Muscle layer of colon (tissue), 2 donors: ENCODE measurements at regions not wholly inside any gene's neighbourhood (a gene's known extent, or its start where the extent isn't known, plus 50 kb on each side); places are given as distances from the start of the nearest gene placed in this dataset.
"Not testable (repeated sequence)": the region's sequence is repeated elsewhere in the genome, so short reads cannot be mapped to it uniquely, and the experiment has no call there.

Experiments
- H3K27ac ChIP-seq: one replicate; pipeline ENCODE4 v1.7.0; 2013; ENCODE audit warnings: low read depth, mild to moderate bottlenecking, low read length, moderate library complexity
- H3K27me3 ChIP-seq, 2 donors: one replicate each; pipeline ENCODE4 v1.7.0; 2013; ENCODE audit warnings: low read length in 2 of 2, mild to moderate bottlenecking in 2 of 2; ENCODE audit not compliant: insufficient read depth in 2 of 2, control insufficient read depth in 1 of 2
- H3K36me3 ChIP-seq: one replicate; pipeline ENCODE4 v1.7.0; 2013; ENCODE audit warnings: mild to moderate bottlenecking, low read length; ENCODE audit not compliant: insufficient read depth
- H3K4me1 ChIP-seq: one replicate; pipeline ENCODE4 v1.7.0; 2013; ENCODE audit warnings: mild to moderate bottlenecking, low read length; ENCODE audit not compliant: insufficient read depth
- H3K4me3 ChIP-seq, 2 donors: one replicate each; pipeline ENCODE4 v1.7.0; 2013; ENCODE audit warnings: low read length in 2 of 2, low read depth in 1 of 2, mild to moderate bottlenecking in 1 of 2, moderate library complexity in 1 of 2
- H3K9ac ChIP-seq: one replicate; pipeline ENCODE4 v1.7.0; 2013; ENCODE audit warnings: low read length
- H3K9me3 ChIP-seq: one replicate; pipeline ENCODE4 v1.7.0; 2013; ENCODE audit warnings: mild to moderate bottlenecking, low read length
- donor health status: abdominal sarcoma.
- donor health status: Adenocarcinoma of cecum.

DNA sequence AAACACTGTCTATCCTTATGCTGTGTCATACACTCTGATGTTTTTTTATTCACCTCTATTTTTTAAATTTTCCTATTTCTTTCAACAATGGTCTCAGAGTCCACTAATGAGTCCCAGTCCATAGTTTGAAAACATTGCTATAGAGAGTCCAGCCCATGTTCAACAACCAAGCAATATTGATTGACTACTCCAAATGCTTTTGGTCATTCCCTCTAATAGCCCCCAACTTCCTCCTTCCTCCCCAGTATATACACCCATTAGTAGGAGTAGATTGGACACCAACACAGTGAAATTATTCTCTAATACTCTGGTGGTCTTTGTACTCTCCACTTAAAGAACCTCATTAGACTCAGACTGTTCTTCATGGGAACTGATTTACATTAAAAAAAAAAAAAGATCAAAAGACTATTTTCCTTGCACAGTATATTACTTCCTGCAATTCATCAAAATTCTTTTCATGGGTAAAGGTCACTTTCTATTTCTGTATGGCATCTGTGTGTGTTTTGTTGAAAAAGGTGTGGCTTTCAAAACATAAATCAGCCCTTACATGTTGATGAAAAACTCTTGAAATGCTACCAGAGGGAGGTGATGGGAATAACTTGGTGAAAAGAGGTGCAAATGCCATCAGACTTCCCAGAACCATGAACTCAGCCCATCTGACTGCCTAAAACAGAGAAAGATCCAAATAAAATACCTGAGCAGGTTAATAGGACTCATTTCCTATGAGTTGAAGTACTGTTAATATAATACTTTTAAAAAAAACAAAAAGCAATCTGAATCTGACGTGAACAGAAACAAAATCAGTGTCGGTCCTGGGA lies 250.3 kb upstream of the KLF3 start:
- Histone ChIP-seq H3K36me3 (no peaks in the 10 kb centered on the region), H3K27ac (no peak overlapping the region), H3K4me3 (no peak overlapping the region), H3K4me1 (no peaks in the 10 kb centered on the region), H3K9me3 (no peaks in the 10 kb centered on the region), H3K9ac (no peak overlapping the region), H3K27me3 (no peaks in the 10 kb centered on the region)

DNA sequence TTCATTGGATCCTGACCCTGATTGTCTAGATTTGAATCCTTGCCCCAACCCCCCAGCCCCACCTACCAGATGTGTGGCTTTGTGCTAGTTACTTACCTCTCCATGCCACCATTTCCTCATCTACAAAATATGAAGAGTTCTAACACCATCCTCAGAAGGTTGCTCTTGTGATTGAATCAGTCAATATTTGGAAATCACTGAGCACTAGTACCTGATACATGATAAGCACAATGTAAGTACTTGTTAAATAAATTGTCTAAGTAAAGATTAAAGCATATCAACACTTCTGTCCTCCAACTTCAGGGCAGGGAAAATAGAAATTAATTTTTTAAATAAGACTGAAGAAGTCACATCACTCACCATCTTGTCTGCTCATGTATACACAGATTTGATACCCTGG lies 249.6 kb upstream of the KLF3 start:
- no peaks in the 10 kb centered on the region for H3K36me3 ChIP-seq
- H3K4me1 ChIP-seq: no peaks in the 10 kb centered on the region
- H3K4me3 ChIP-seq: no peak overlapping the region

DNA sequence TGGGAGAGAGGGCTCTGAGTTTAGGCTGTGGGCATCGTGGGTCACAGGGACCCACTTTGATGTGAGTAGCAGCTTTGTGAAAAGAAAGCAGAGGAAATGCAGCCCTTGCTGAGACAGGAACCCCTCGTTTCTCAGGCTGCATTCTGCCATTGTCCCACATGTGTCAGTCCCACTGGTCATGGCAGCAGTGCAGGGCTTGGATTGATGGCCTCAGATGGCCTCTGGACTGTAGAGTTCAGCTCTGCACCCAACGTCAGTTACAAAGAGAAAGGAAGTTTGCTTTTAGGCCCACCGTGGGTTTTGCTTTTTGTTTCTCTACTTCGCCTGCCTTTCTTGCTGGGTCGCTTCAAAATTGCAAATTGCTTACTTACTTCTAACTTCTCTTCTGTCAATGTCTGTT lies 248.3 kb upstream of the KLF3 start:
- no peak overlapping the region for H3K27ac ChIP-seq
- H3K27me3 ChIP-seq: no peaks in the 10 kb centered on the region
- H3K4me3 ChIP-seq: no peak overlapping the region
- H3K36me3 ChIP-seq: no peaks in the 10 kb centered on the region
- H3K9me3 ChIP-seq: no peaks in the 10 kb centered on the region
- no peaks in the 10 kb centered on the region for H3K4me1 ChIP-seq
- no peak overlapping the region for H3K9ac ChIP-seq

More for the DNA sequence above, 249.6 kb upstream of the KLF3 start:
- Histone ChIP-seq H3K27ac (no peak overlapping the region), H3K9ac (no peak overlapping the region), H3K27me3 (no peaks in the 10 kb centered on the region), H3K9me3 (no peaks in the 10 kb centered on the region)

DNA sequence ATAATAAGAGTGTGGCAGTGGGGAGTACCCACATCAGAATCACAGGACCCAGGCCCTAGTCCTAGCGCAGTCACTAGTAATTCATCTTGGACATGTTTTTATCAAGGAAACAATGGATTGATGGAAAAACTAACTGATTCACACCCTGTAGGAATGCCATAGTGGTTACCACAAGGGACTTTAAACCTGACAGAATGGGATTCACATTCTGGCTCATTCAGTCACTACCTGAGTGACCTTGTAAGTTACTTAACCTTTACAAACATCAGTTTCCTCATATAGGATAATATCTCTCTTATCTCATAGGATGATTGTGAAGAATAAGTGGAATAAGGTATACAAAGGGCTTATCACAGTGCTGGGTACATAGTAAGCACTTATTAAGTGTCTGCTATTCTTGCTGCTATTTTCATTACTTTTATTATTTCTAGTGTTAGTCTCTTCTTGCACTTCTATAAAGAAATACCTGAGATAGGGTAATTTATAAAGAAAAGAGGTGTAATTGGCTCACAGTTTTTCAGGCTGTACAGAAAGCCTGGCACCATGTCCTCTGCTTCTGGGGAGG lies 247.5 kb upstream of the KLF3 start:
- Histone ChIP-seq H3K27ac (no peak overlapping the region), H3K4me3 (no peak overlapping the region), H3K36me3 (no peaks in the 10 kb centered on the region), H3K9ac (no peak overlapping the region), H3K4me1 (no peaks in the 10 kb centered on the region), H3K27me3 (no peaks in the 10 kb centered on the region), H3K9me3 (no peaks in the 10 kb centered on the region)

DNA sequence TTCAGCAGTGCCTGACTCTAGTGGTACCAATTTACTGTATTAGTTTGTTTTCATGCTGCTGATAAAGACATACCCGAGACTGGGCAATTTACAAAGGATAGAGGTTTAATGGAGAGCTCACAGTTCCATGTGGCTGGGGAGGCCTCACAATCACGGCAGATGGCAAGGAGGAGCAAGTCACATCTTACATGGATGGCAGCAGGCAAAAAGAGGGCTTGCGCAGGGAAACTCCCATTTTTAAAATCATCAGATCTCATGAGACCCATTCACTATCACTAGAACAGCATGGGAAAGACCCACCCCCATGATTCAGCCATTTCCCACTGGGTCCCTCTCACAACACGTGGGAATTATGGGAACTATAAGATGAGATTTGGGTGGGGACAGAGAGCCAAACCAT lies 243.7 kb upstream of the KLF3 start:
- not testable (repeated sequence) for H3K4me3 ChIP-seq, H3K27me3 ChIP-seq, H3K36me3 ChIP-seq, H3K9ac ChIP-seq, H3K4me1 ChIP-seq, H3K27ac ChIP-seq, H3K9me3 ChIP-seq

DNA sequence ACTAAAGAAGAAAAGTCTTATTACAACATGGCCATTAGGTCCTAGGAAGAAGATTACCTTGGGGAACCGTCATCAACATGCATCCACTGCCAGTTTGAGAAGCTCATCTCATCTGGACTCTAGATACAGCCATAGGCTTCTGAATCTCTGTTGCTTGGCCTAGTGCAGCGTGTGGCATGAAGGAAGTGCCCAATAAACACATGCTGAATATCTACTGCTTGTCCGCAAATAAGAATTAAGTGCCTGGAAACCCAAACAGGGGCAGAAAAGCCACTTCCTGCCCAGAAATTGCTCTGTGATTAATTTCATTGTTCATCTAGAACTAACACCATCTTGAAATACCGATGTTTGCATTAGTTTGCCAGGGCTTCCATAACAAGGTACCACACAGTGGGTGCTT lies 241.1 kb upstream of the KLF3 start:
- no peaks in the 10 kb centered on the region for H3K36me3 ChIP-seq
- no peaks in the 10 kb centered on the region for H3K9me3 ChIP-seq
- H3K27me3 ChIP-seq: no peaks in the 10 kb centered on the region
- H3K4me3 ChIP-seq: no peak overlapping the region
- H3K9ac ChIP-seq: no peak overlapping the region
- no peak overlapping the region for H3K27ac ChIP-seq
- H3K4me1 ChIP-seq: no peaks in the 10 kb centered on the region

DNA sequence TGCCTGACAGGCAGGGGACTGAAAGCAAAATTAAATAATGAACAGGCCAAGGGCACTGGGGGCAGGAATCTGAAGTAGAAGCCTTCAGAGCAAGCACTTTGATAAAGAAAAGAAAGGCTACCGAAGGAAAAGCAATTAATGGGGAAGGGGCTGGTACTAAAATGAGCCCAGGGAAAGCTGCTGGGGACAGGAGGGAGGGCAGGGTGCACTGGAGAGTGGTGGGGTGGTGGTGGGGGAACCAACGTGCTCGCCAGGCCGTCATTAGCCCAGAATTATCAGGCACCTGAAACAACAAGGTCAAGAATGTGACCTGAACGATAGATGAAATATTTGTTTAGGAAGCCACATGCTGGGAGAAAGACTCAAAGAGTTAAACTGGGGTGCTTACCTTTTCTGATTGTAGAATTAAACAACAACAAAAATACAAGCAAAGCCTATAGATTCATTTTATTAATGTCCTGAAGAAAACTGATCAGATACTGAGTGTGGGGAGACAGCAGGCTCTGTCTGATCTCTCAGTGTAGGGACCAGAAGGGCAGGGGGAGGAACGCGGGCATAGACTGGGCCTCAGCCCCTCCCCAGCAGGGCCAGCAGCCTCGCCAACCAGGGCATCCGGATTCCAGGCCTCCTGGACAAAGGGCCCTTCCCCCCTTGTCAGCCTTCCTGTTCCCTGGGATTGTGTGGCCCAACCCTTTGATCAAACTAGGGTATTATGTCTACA lies 239.7 kb upstream of the KLF3 start:
- H3K27ac ChIP-seq: no peak overlapping the region
- no peak overlapping the region for H3K9ac ChIP-seq
- no peaks in the 10 kb centered on the region for H3K9me3 ChIP-seq
- no peaks in the 10 kb centered on the region for H3K27me3 ChIP-seq
- no peak overlapping the region for H3K4me3 ChIP-seq
- no peaks in the 10 kb centered on the region for H3K36me3 ChIP-seq
- H3K4me1 ChIP-seq: no peaks in the 10 kb centered on the region

DNA sequence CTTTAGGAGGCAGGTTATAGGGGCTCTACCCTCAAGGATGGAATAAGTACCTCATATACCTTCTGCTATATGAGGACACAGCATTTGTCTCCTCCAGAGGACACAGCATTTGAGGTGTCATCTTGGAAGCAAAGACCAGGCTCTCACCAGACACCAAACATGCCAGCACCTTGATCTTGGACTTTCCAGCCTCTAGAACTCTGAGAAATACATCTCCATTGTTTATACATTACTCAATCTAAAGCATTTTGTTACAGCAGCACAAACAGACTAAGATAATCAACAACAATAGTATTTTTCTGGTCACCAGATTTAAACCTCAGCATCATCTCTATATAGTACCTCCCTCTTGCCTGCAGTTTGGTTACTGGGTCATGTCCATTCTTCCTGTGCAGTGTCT lies 237.5 kb upstream of the KLF3 start:
- H3K4me3 ChIP-seq: no peak overlapping the region
- no peaks in the 10 kb centered on the region for H3K27me3 ChIP-seq
- no peaks in the 10 kb centered on the region for H3K9me3 ChIP-seq
- no peaks in the 10 kb centered on the region for H3K4me1 ChIP-seq
- no peaks in the 10 kb centered on the region for H3K36me3 ChIP-seq
- H3K9ac ChIP-seq: no peak overlapping the region
- no peak overlapping the region for H3K27ac ChIP-seq

DNA sequence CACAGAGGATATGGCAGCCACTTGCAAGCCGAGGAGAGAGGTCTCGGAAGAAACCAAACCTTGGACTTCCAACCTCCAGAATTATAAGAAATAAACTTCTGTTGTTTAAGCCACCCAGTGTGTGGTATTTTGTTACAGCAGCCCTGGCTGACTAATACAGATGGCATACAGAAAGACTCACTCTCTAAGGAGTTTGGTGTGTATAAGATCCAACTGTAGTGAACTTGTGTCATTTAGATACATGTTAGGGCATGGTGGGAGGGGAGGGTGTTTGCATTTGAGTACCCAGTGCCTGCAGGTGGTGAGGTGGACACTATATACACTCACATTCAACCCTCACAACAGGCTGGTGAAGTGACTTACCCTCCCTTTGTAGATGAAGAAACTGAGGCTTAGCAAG lies 233.2 kb upstream of the KLF3 start:
- no peaks in the 10 kb centered on the region for H3K9me3 ChIP-seq
- H3K4me1 ChIP-seq: no peaks in the 10 kb centered on the region
- no peaks in the 10 kb centered on the region for H3K36me3 ChIP-seq
- H3K4me3 ChIP-seq: no peak overlapping the region
- no peaks in the 10 kb centered on the region for H3K27me3 ChIP-seq
- H3K27ac ChIP-seq: no peak overlapping the region
- no peak overlapping the region for H3K9ac ChIP-seq

DNA sequence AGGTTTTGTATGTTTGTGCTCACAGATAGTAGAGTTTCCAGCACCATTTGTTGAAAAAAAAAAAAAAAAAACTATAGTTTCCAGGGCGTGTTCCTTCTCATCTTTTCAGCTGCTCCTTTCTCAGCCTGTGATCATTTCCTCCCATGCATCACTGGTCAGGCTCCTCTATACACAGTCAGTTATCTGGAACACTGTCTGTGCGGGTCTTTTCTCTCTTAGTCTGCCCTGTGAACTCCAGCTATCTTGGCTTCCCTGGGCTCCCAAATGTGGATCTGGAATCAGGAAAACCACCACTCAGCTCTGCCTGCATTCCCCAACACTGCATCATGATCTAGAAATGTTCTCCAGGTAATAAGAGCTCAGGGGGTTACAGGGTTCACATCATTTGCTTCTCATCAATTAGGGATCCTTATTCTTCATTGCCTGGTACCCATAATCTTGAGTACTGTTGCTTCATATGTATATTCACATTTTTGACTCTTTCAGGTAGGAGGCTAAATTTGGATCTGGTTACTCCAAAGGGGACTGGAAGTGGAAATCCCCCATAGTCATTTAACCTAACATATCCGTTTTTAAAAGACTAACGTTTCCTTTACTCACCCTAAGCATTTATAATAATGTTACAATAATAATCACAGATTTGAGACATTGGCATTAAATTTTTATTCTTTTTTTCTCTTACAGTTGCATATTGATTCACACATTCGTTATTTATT lies 221.8 kb upstream of the KLF3 start:
- no peaks in the 10 kb centered on the region for H3K9me3 ChIP-seq
- H3K36me3 ChIP-seq: no peaks in the 10 kb centered on the region
- no peaks in the 10 kb centered on the region for H3K4me1 ChIP-seq
- H3K9ac ChIP-seq: no peak overlapping the region
- no peak overlapping the region for H3K27ac ChIP-seq
- H3K27me3 ChIP-seq: no peaks in the 10 kb centered on the region
- H3K4me3 ChIP-seq: no peak overlapping the region

DNA sequence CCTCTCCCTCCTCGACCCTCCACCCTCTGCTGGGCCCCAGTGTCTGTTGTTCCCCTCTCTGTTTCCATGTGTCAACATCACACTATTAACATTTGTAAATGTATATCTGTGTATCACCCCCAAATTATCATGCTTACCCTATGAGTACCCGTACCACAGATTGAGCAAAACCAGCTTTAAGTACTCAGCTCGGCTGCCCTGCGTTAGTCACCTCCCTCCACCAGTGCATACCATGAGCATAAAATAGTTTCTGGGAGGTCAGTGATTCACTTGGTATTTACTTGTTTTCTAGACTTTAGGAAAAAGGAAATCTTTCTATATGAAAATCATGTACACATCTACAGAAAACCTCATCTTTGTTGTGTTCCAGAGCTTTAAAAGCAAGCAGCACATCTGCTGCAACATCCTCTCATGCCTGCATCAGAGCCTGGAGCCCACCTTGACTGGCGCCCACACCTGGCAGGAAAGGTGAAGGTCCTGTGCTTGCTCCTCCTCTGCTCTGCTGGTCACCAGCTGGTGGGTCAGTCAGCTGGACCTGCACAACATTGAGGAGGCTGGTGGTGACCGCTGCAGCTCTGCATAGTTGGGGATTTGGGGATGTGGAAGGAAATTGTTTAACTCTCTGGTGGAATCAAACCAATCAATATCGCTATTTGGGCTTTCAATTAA lies 214.4 kb upstream of the KLF3 start:
- no peak overlapping the region for H3K27ac ChIP-seq
- no peaks in the 10 kb centered on the region for H3K27me3 ChIP-seq
- H3K4me3 ChIP-seq: no peak overlapping the region
- no peaks in the 10 kb centered on the region for H3K36me3 ChIP-seq
- no peak overlapping the region for H3K9ac ChIP-seq
- H3K4me1 ChIP-seq: no peaks in the 10 kb centered on the region
- no peaks in the 10 kb centered on the region for H3K9me3 ChIP-seq
